GM12878 (cell line): ENCODE measurements at regions not wholly inside any gene's neighbourhood (a gene's known extent, or its start where the extent isn't known, plus 50 kb on each side); places are given as distances from the start of the nearest gene placed in this dataset.

Experiments used
- ATAC-seq: fragments of 200-7000 bp; cut with Tn5 transposase; 3 replicates; pipeline ENCODE4 v1.9.1; 2020; ENCODE audit warnings: mild to moderate bottlenecking, moderate library complexity
- BruUV-seq: library from RNA; stranded (reverse); fragments of 400-500 nt; replicated peaks from 2 replicates; lab custom pipeline; 2021; lab: Mats Ljungman, UMichigan
- CTCF ChIA-PET: fragments of 300-600 bp; sonication (Branson Sonifier 250); formaldehyde crosslinking; extraction: SDS; loops from one replicate; lab custom pipeline; 2021; ENCODE audit warnings: inconsistent platforms; lab: Yijun Ruan, JAX
- POLR2A ChIA-PET: fragments of 350-600 bp; formaldehyde crosslinking; extraction: SDS; loops from one replicate; lab custom pipeline; 2021; ENCODE audit warnings: inconsistent platforms; lab: Charles Lee
- RAD21 ChIA-PET: fragments of 300-600 bp; sonication (Branson Sonifier 250); formaldehyde crosslinking; loops from one replicate; lab custom pipeline; 2023; ENCODE audit warnings: antibody characterized with exemption; ENCODE audit not compliant: unreplicated experiment; lab: Charles Lee
- SMC1A ChIA-PET: fragments of 300-600 bp; sonication (Branson Sonifier 250); formaldehyde crosslinking; loops from one replicate; lab custom pipeline; 2023; ENCODE audit not compliant: unreplicated experiment, uncharacterized antibody; lab: Charles Lee
- DNase-seq: peaks from one replicate; pipeline ENCODE4 v3.0.0-alpha.2; 2011; ENCODE audit warnings: low read depth, low spot score
- FAIRE-seq: peaks from 3 replicates; lab custom pipeline; 2011; peaks lifted over from hg19 to GRCh38; lab: Jason Lieb, UNC
- H2AFZ ChIP-seq: 2 replicates; pipeline ENCODE4 v1.6.0; 2011; ENCODE audit warnings: low read depth, low read length, control low read depth; ENCODE audit not compliant: control insufficient read depth
- H3K27ac ChIP-seq: 2 replicates; pipeline ENCODE4 v1.5.1; 2011; ENCODE audit warnings: control low read depth; ENCODE audit not compliant: control insufficient read depth, insufficient read depth
- H3K27me3 ChIP-seq, 2 experiments: replicated peaks in 1 of 2; 2 replicates each; pipeline versions ENCODE4 v1.6.0 to v1.6.1; 2011; ENCODE audit warnings: low read length in 1 of 2; ENCODE audit not compliant: control insufficient read depth in 2 of 2, insufficient read depth in 2 of 2
- H3K36me3 ChIP-seq, 2 experiments: 2 replicates each; pipeline ENCODE4 v1.5.1; 2011; ENCODE audit warnings: low read length in 1 of 2; ENCODE audit not compliant: control insufficient read depth in 2 of 2, insufficient read depth in 2 of 2
- H3K4me1 ChIP-seq: 2 replicates; pipeline ENCODE4 v1.6.1; 2011; ENCODE audit warnings: mild to moderate bottlenecking, low read length, moderate library complexity, mixed read lengths; ENCODE audit not compliant: control insufficient read depth, insufficient read depth
- H3K4me2 ChIP-seq: 2 replicates; pipeline ENCODE4 v1.6.0; 2011; ENCODE audit warnings: control low read depth; ENCODE audit not compliant: control insufficient read depth, insufficient read depth
- H3K4me3 ChIP-seq: fragments of 200-600 bp; sonication (generic); 2 replicates; pipeline ENCODE4 v1.5.1; 2016
- H3K79me2 ChIP-seq: 2 replicates; pipeline ENCODE4 v1.6.0; 2011; ENCODE audit warnings: low read length; ENCODE audit not compliant: control insufficient read depth, insufficient read depth
- H3K9ac ChIP-seq: 2 replicates; pipeline ENCODE4 v1.8.0; 2011; ENCODE audit warnings: low read length, control low read depth, mixed read lengths; ENCODE audit not compliant: control insufficient read depth, insufficient read depth
- H3K9me3 ChIP-seq: replicated peaks from 3 replicates; pipeline ENCODE4 v1.5.1; 2011; ENCODE audit warnings: mild to moderate bottlenecking, low read length; ENCODE audit not compliant: control insufficient read depth, insufficient read depth
- H4K20me1 ChIP-seq: 2 replicates; pipeline ENCODE4 v1.6.0; 2011; ENCODE audit not compliant: control insufficient read depth, insufficient read depth
- ATF2 ChIP-seq: IDR thresholded peaks from 2 replicates; pipeline ENCODE4 v1.6.1; 2012; ENCODE audit warnings: low read length, inconsistent platforms
- ATF3 ChIP-seq: IDR thresholded peaks from 2 replicates; pipeline ENCODE4 v1.6.1; 2011; ENCODE audit warnings: low read depth, mild to moderate bottlenecking, low read length, moderate library complexity, borderline replicate concordance; ENCODE audit errors: extremely low read depth
- ATF7 ChIP-seq: fragments of 450-650 bp; IDR thresholded peaks from 2 replicates; pipeline ENCODE4 v1.6.1; 2016; ENCODE audit warnings: low read depth, mild to moderate bottlenecking
- EP300 ChIP-seq, 2 experiments: fragments of 150-350 bp in 1 of 2; IDR thresholded peaks; 2 replicates each; pipeline ENCODE4 v1.6.1; 2011 to 2012; ENCODE audit warnings: low read depth in 2 of 2, low read length in 2 of 2, borderline replicate concordance in 1 of 2, improper control_type of control experiment in 1 of 2, inconsistent platforms in 1 of 2; ENCODE audit not compliant: control insufficient read depth in 1 of 2
- ETV6 ChIP-seq, 2 experiments: fragments of 450-650 bp in 1 of 2; IDR thresholded peaks in 1 of 2; conservative IDR thresholded peaks in 1 of 2; 2 replicates each; pipeline ENCODE4 v1.6.1; 2014; ENCODE audit warnings: antibody characterized with exemption in 1 of 2, borderline replicate concordance in 1 of 2, low read depth in 1 of 2, mild to moderate bottlenecking in 1 of 2, moderate library complexity in 1 of 2
- IKZF1 ChIP-seq: fragments of 450-650 bp; conservative IDR thresholded peaks from 2 replicates; pipeline ENCODE4 v1.6.1; 2017; ENCODE audit warnings: antibody characterized with exemption, mild to moderate bottlenecking
- MTA2 ChIP-seq: fragments of 450-650 bp; IDR thresholded peaks from 2 replicates; pipeline ENCODE4 v1.6.1; 2016; ENCODE audit warnings: low read depth, mild to moderate bottlenecking, moderate library complexity
- MXI1 ChIP-seq: fragments of 150-350 bp; IDR thresholded peaks from 2 replicates; pipeline ENCODE4 v1.6.1; 2011; ENCODE audit warnings: low read depth, mild to moderate bottlenecking, inconsistent platforms, low read length, improper control_type of control experiment
- NFYA ChIP-seq: IDR thresholded peaks from 2 replicates; pipeline ENCODE4 v1.6.1; 2011; ENCODE audit warnings: low read depth, mild to moderate bottlenecking, low read length, improper control_type of control experiment, borderline replicate concordance
- PML ChIP-seq: IDR thresholded peaks from 2 replicates; pipeline ENCODE4 v1.6.1; 2012; ENCODE audit warnings: low read length, inconsistent platforms
- RCOR1 ChIP-seq: conservative IDR thresholded peaks from 2 replicates; pipeline ENCODE4 v1.6.1; 2012; ENCODE audit warnings: low read depth, low read length, improper control_type of control experiment
- YY1 ChIP-seq: IDR thresholded peaks from 2 replicates; pipeline ENCODE4 v1.6.1; 2011; ENCODE audit warnings: low read depth, mild to moderate bottlenecking, low read length
- ZBTB4 ChIP-seq: fragments of 450-650 bp; formaldehyde crosslinking; IDR thresholded peaks from 2 replicates; pipeline ENCODE4 v1.4.0; 2022; ENCODE audit warnings: mild to moderate bottlenecking, moderate library complexity
- ZNF274 ChIP-seq: IDR thresholded peaks from one replicate; pipeline ENCODE4 v1.8.0; 2011; ENCODE audit not compliant: insufficient read length, insufficient read depth
- ZNF592 ChIP-seq: fragments of 450-650 bp; IDR thresholded peaks from 2 replicates; pipeline ENCODE4 v1.6.1; 2017; ENCODE audit warnings: mild to moderate bottlenecking, moderate library complexity
- ZSCAN29 ChIP-seq: fragments of 450-650 bp; IDR thresholded peaks from 2 replicates; pipeline ENCODE4 v1.6.1; 2017; ENCODE audit warnings: mild to moderate bottlenecking, moderate library complexity
- WGBS: methylation state at CpG from one replicate; pipeline ENCODE4 v1.1.6; 2016; ENCODE audit warnings: low lambda C conversion rate; ENCODE audit not compliant: insufficient replicate concordance, insufficient coverage; ENCODE audit errors: missing lambda C conversion rate; 5-methylcytosine and 5-hydroxymethylcytosine counted together
- in situ Hi-C: fragments of 300-500 bp; cut with MboI; formaldehyde crosslinking; loops from 9 replicates; pipeline ENCODE4 v1.14.3; 2018; ENCODE audit warnings: mixed read lengths
- intact Hi-C: fragments of 100-400 bp; cut with micrococcal nuclease; formaldehyde crosslinking; loops from one replicate; pipeline ENCODE4 v1.14.2; 2022; ENCODE audit not compliant: unreplicated experiment

- Histone ChIP-seq H3K4me2 (no peak overlapping the region), H4K20me1 (no peaks in the 10 kb centered on the region), H3K4me3 (no peak overlapping the region), H3K4me1 (no peaks in the 10 kb centered on the region), H3K9me3 (no peaks in the 10 kb centered on the region), H3K79me2 (no peaks in the 10 kb centered on the region), H3K27me3 (no peaks in the 10 kb centered on the region), H3K9ac (no peak overlapping the region), H2AFZ (no peak overlapping the region), H3K27ac (no peak overlapping the region), H3K36me3 (no peaks in the 10 kb centered on the region)
- RAD21 ChIA-PET: no interaction called here
- in situ Hi-C loops (no loop called here), intact Hi-C loops (no loop called here)
- no peak for FAIRE-seq
- POLR2A ChIA-PET: no interaction called here
- 38% methylated on average over 3 of the region's 3 CpGs for WGBS
- SMC1A ChIA-PET: no interaction called here
- BruUV-seq: no TSS peak
- CTCF ChIA-PET: no interaction called here
- no peak for ATAC-seq
- no peak for DNase-seq
- TF ChIP-seq NFYA (no peak), ZSCAN29 (no peak), ZNF592 (no peak), PML (no peak), MTA2 (no peak), ETV6 (conservative IDR thresholded peaks at IDR 0.05 in 1 of 2, IDR thresholded peaks at IDR 0.05 in 1 of 2; ENCODE audit: borderline replicate concordance in 1 of 2, low read depth in 1 of 2) (no peak), ZBTB4 (no peak), ZNF274 (no peak), EP300 (IDR thresholded peaks at IDR 0.05; ENCODE audit: borderline replicate concordance in 1 of 2, control insufficient read depth in 1 of 2, low read depth in 2 of 2, low read length in 2 of 2) (no peak), RCOR1 (no peak), MXI1 (no peak), YY1 (no peak), IKZF1 (no peak), ATF2 (no peak), ATF3 (no peak), ATF7 (no peak)
Observed at GRCh38 chr4:34373456-34373855, 1870.9 kb downstream of the ARAP2 start.
